Naive thymus-derived CD8-positive, alpha-beta T cell (primary cell): ENCODE measurements at regions not wholly inside any gene's neighbourhood (a gene's known extent, or its start where the extent isn't known, plus 50 kb on each side); places are given as distances from the start of the nearest gene placed in this dataset.
A peak's percentile ranks its signal among the peaks of the same experiment; 100 is the strongest.
"Not testable (repeated sequence)": the region's sequence is repeated elsewhere in the genome, so short reads cannot be mapped to it uniquely, and the experiment has no call there.

Source experiments
- ATAC-seq, 2 donors: fragments of 150-1000 bp; cut with Tn5 transposase in 1 of 2; sonication (Bioruptor Pico), chemical (Tn5 transposase) in 1 of 2; 1 replicate in 1 of 2; 2 replicates in 1 of 2; pipeline ENCODE4 v1.10.0; 2021; ENCODE audit warnings: mild to moderate bottlenecking in 2 of 2, moderate library complexity in 2 of 2
- POLR2A ChIA-PET: fragments of 350-600 bp; sonication (Branson Sonifier 250); formaldehyde crosslinking; loops from one replicate; lab custom pipeline; 2021; ENCODE audit warnings: antibody characterized with exemption; lab: Charles Lee
- DNase-seq, 10 donors: peaks; one replicate each; pipeline versions ENCODE4 v3.0.0 to v3.0.0-alpha.2; 2020 to 2022
- H3K27ac Mint-ChIP-seq, 10 donors: one replicate each; pipeline ENCODE4 v1.8.0; 2020 to 2022; ENCODE audit warnings: mild to moderate bottlenecking in 10 of 10, mixed read lengths in 10 of 10, moderate library complexity in 4 of 10, inconsistent platforms in 1 of 10
- H3K27me3 Mint-ChIP-seq, 5 donors: one replicate each; pipeline ENCODE4 v1.8.0; 2021 to 2022; ENCODE audit warnings: mixed read lengths in 5 of 5
- H3K36me3 Mint-ChIP-seq, 3 donors: one replicate each; pipeline ENCODE4 v1.8.0; 2020 to 2022; ENCODE audit warnings: mixed read lengths in 3 of 3, mild to moderate bottlenecking in 2 of 3, inconsistent platforms in 1 of 3
- H3K4me1 Mint-ChIP-seq, 4 donors: one replicate each; pipeline ENCODE4 v1.8.0; 2021 to 2022; ENCODE audit warnings: mixed read lengths in 4 of 4
- H3K4me3 Mint-ChIP-seq, 10 donors: one replicate each; pipeline ENCODE4 v1.8.0; 2020 to 2022; ENCODE audit warnings: mild to moderate bottlenecking in 10 of 10, mixed read lengths in 10 of 10, moderate library complexity in 6 of 10, inconsistent platforms in 1 of 10
- H3K9me3 Mint-ChIP-seq, 9 donors: one replicate each; pipeline ENCODE4 v1.8.0; 2020 to 2022; ENCODE audit warnings: mixed read lengths in 9 of 9, mild to moderate bottlenecking in 3 of 9, inconsistent platforms in 1 of 9, moderate library complexity in 1 of 9

- H3K4me1 Mint-ChIP-seq, H3K27ac Mint-ChIP-seq, H3K4me3 Mint-ChIP-seq, POLR2A ChIA-PET, DNase-seq, H3K27me3 Mint-ChIP-seq, ATAC-seq: not testable (repeated sequence)
- Mint-ChIP-seq H3K9me3 (peaks cover 0 to 29% (median 8%) of the 10 kb centered on the region in 9 donors), H3K36me3 (peaks cover 0 to 10% (median 0%) of the 10 kb centered on the region in 3 donors)
Observed at GRCh38 chr7:57826548-57826947, 376.6 kb downstream of the ZNF716 start.

GRCh38 chr7:57835161-57835560 is 385.2 kb downstream of the ZNF716 start:
- not testable (repeated sequence) for H3K9me3 Mint-ChIP-seq

GRCh38 chr7:57839152-57839551 is 389.2 kb downstream of the ZNF716 start:
- ATAC-seq, H3K4me3 Mint-ChIP-seq, POLR2A ChIA-PET, H3K36me3 Mint-ChIP-seq, DNase-seq, H3K27me3 Mint-ChIP-seq, H3K9me3 Mint-ChIP-seq, H3K4me1 Mint-ChIP-seq, H3K27ac Mint-ChIP-seq: not testable (repeated sequence)

More at GRCh38 chr7:57835161-57835560, 385.2 kb downstream of the ZNF716 start:
- H3K27ac Mint-ChIP-seq, DNase-seq, H3K4me3 Mint-ChIP-seq, H3K27me3 Mint-ChIP-seq, ATAC-seq, H3K36me3 Mint-ChIP-seq, POLR2A ChIA-PET, H3K4me1 Mint-ChIP-seq: not testable (repeated sequence)

DNA sequence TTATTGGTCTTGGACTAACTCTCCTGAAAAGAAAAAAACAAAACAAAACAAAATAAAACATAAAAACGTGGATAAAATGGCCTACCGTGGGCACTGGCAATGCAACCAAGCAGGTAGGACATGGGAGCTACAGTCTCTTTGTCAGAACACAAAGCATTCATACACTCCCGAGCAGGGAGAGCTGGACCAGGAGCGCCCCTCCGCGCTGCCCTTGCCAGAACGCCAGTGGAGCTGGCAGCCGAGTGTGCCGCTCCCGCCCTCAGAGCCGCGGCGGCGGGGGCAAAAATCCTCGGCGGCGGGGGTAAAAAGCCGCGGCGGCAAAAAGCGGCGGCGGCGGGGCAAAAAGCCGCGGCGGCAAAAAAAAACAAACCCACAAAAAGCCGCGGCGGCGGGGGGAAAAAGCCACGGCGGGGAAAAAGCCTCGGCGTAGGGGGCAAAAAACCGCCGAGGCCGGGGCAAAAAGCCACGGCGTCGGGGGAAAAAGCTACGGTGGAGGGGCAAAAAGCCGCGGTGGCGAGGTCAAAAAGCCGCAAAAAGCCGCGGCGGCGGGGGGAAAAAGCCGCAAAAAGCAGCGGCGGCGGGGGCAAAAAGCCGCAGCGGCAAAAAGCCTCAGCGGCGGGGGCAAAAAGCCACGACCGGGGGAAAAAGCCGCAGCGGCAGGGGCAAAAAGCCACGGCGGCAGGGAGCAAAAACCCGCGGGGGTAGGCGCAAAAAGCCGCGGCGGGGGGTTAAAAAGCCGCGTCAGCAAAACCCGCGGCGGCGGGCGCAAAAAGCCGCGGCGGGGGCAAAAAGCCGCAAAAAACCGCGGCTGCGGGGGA is 418.1 kb downstream of the ZNF716 start:
- POLR2A ChIA-PET, result no interaction called here
- peaks cover 16 to 39% (median 29%) of the 10 kb centered on the region in 5 donors for H3K27me3 Mint-ChIP-seq
- peaks cover 9 to 62% (median 26%) of the 10 kb centered on the region in 9 donors for H3K9me3 Mint-ChIP-seq
- H3K4me1 Mint-ChIP-seq, result peaks cover 0 to 2% (median 1%) of the 10 kb centered on the region in 4 donors
- peak overlapping the region in 5 of 10 donors; percentile 14 to 62 (median 39) for H3K4me3 Mint-ChIP-seq
- ATAC-seq, result no peak
- no peak for DNase-seq
- H3K36me3 Mint-ChIP-seq, result peaks cover 4 to 24% (median 10%) of the 10 kb centered on the region in 3 donors
- no peak overlapping the region for H3K27ac Mint-ChIP-seq

GRCh38 chr7:57868771-57869483 is 418.9 kb downstream of the ZNF716 start:
- DNase-seq (no peak), ATAC-seq (no peak)
- Mint-ChIP-seq H3K27ac (no peak overlapping the region), H3K4me3 (no peak overlapping the region), H3K4me1 (peaks cover 0 to 2% (median 1%) of the 10 kb centered on the region in 4 donors), H3K27me3 (peaks cover 16 to 39% (median 26%) of the 10 kb centered on the region in 5 donors), H3K36me3 (peaks cover 4 to 24% (median 10%) of the 10 kb centered on the region in 3 donors), H3K9me3 (peaks cover 9 to 63% (median 28%) of the 10 kb centered on the region in 9 donors)
- POLR2A ChIA-PET, result no interaction called here
